Astrocyte (in vitro differentiated cells and primary cell): ENCODE measurements at regions not wholly inside any gene's neighbourhood (a gene's known extent, or its start where the extent isn't known, plus 50 kb on each side); places are given as distances from the start of the nearest gene placed in this dataset.

Source experiments
- EZH2 ChIP-seq: IDR thresholded peaks from 2 replicates; pipeline ENCODE4 v1.6.1; 2012; ENCODE audit warnings: mild to moderate bottlenecking, low read length, inconsistent platforms; ENCODE audit not compliant: insufficient read depth
- TF ChIP-seq, protein P1 (sequence below): IDR thresholded peaks from 2 replicates; pipeline ENCODE4 v1.5.1; 2011; ENCODE audit warnings: low read depth, mild to moderate bottlenecking, inconsistent platforms, low read length, moderate library complexity; ENCODE audit not compliant: insufficient read depth

- no peak for TF ChIP-seq EZH2
- TF ChIP-seq, protein P1, sequence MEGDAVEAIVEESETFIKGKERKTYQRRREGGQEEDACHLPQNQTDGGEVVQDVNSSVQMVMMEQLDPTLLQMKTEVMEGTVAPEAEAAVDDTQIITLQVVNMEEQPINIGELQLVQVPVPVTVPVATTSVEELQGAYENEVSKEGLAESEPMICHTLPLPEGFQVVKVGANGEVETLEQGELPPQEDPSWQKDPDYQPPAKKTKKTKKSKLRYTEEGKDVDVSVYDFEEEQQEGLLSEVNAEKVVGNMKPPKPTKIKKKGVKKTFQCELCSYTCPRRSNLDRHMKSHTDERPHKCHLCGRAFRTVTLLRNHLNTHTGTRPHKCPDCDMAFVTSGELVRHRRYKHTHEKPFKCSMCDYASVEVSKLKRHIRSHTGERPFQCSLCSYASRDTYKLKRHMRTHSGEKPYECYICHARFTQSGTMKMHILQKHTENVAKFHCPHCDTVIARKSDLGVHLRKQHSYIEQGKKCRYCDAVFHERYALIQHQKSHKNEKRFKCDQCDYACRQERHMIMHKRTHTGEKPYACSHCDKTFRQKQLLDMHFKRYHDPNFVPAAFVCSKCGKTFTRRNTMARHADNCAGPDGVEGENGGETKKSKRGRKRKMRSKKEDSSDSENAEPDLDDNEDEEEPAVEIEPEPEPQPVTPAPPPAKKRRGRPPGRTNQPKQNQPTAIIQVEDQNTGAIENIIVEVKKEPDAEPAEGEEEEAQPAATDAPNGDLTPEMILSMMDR: no peak
These were observed 241.6 kb upstream of the KBTBD8 start for GRCh38 chr3:66756468-66757036.
